ENCODE measurements at regions not wholly inside any gene's neighbourhood (a gene's known extent, or its start where the extent isn't known, plus 50 kb on each side); places are given as distances from the start of the nearest gene placed in this dataset.
"Not testable (repeated sequence)": the region's sequence is repeated elsewhere in the genome, so short reads cannot be mapped to it uniquely, and the experiment has no call there.

DNA sequence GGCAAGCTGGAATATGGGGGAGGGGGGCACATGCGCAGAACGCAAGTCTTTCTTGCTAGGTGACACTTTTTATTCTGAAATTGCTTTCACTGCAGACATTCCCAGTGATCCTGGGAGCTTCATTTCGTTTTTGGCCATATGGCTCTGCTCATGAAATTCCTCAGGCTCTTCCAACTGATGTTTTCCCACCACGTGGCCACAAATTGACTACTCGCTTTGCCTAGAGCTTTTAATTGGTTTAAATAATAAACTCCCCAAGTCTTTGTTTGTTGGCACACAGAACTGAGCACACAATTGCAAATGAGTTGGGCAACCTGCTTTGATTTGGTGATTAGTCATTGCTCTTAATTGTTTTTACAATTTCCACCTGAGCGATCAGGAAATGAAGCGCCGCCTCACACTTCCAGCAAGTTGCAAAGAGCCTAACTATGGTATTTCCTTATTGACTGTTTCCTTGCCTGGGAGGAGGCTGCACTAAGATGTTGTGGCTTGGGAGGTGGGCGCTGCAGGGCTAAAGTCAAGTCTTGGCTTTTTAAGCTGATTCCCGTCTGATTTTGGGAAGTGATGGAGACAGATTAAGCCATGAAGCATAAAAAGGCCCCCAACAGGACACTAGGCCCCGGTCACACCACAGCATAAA lies 282.5 kb downstream of the ZIC3 start:
- TF ChIP-seq, protein P1, sequence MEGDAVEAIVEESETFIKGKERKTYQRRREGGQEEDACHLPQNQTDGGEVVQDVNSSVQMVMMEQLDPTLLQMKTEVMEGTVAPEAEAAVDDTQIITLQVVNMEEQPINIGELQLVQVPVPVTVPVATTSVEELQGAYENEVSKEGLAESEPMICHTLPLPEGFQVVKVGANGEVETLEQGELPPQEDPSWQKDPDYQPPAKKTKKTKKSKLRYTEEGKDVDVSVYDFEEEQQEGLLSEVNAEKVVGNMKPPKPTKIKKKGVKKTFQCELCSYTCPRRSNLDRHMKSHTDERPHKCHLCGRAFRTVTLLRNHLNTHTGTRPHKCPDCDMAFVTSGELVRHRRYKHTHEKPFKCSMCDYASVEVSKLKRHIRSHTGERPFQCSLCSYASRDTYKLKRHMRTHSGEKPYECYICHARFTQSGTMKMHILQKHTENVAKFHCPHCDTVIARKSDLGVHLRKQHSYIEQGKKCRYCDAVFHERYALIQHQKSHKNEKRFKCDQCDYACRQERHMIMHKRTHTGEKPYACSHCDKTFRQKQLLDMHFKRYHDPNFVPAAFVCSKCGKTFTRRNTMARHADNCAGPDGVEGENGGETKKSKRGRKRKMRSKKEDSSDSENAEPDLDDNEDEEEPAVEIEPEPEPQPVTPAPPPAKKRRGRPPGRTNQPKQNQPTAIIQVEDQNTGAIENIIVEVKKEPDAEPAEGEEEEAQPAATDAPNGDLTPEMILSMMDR (IDR thresholded peaks at IDR 0.05; ENCODE audit: low read depth, low read length) = no peak
- no peaks in the 10 kb centered on the region for H3K9me3 ChIP-seq
- DNase-seq = no peak
- H3K36me3 ChIP-seq = no peaks in the 10 kb centered on the region
- H3K4me1 ChIP-seq = no peaks in the 10 kb centered on the region
- H3K4me3 ChIP-seq (ENCODE audit: low read depth, low read length) = no peak overlapping the region
- no peaks in the 10 kb centered on the region for H3K27me3 ChIP-seq

- TF ChIP-seq, protein P1 (IDR thresholded peaks at IDR 0.05; ENCODE audit: low read depth, low read length) = no peak
- H3K4me3 ChIP-seq (ENCODE audit: low read depth, low read length) = no peak overlapping the region
- DNase-seq = no peak
- no peaks in the 10 kb centered on the region for H3K4me1 ChIP-seq
- H3K9me3 ChIP-seq = no peaks in the 10 kb centered on the region
- no peaks in the 10 kb centered on the region for H3K36me3 ChIP-seq
- no peaks in the 10 kb centered on the region for H3K27me3 ChIP-seq
These were observed 286.6 kb downstream of the ZIC3 start for GRCh38 chrX:137852502-137852901.

- no peaks in the 10 kb centered on the region for H3K27me3 ChIP-seq
- H3K36me3 ChIP-seq = no peaks in the 10 kb centered on the region
- TF ChIP-seq, protein P1 (IDR thresholded peaks at IDR 0.05; ENCODE audit: low read depth, low read length) = no peak
- no peak for DNase-seq
- no peaks in the 10 kb centered on the region for H3K9me3 ChIP-seq
- H3K4me3 ChIP-seq (ENCODE audit: low read depth, low read length) = no peak overlapping the region
- no peaks in the 10 kb centered on the region for H3K4me1 ChIP-seq
These were observed 289.6 kb downstream of the ZIC3 start for GRCh38 chrX:137855490-137855889.

GRCh38 chrX:137858106-137858505 lies 292.2 kb downstream of the ZIC3 start:
- Histone ChIP-seq H3K27me3 (no peaks in the 10 kb centered on the region), H3K9me3 (no peaks in the 10 kb centered on the region), H3K36me3 (no peaks in the 10 kb centered on the region), H3K4me1 (no peaks in the 10 kb centered on the region), H3K4me3 (ENCODE audit: low read depth, low read length) (no peak overlapping the region)
- TF ChIP-seq, protein P1 (IDR thresholded peaks at IDR 0.05; ENCODE audit: low read depth, low read length) = no peak
- DNase-seq = no peak

GRCh38 chrX:137878401-137878800 lies 312.5 kb downstream of the ZIC3 start:
- H3K27me3 ChIP-seq = no peaks in the 10 kb centered on the region
- TF ChIP-seq, protein P1 (IDR thresholded peaks at IDR 0.05; ENCODE audit: low read depth, low read length) = no peak
- no peak for DNase-seq
- H3K9me3 ChIP-seq = no peaks in the 10 kb centered on the region
- no peaks in the 10 kb centered on the region for H3K4me1 ChIP-seq
- no peaks in the 10 kb centered on the region for H3K36me3 ChIP-seq
- H3K4me3 ChIP-seq (ENCODE audit: low read depth, low read length) = no peak overlapping the region

DNA sequence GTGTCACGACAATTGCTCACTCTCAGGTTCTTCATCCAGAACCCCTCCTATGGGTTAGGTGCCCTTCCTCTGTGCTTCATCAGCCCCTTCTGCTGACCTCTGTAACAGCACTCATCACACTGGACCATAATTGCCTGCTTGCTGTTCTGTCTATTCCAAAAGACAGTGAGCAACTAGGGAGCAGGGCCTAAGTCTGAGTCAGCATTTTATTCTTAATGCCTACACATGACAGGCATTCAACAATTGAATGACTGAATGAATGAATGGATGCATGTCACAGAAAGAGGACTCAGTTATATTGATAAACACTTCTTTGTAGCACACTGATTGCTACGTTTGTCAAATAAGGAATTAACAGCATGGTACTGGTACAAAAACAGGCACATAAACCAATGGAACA lies 317.0 kb downstream of the ZIC3 start:
- no peak for DNase-seq
- H3K4me3 ChIP-seq (ENCODE audit: low read depth, low read length) = no peak overlapping the region
- TF ChIP-seq, protein P1 (IDR thresholded peaks at IDR 0.05; ENCODE audit: low read depth, low read length) = no peak
- no peaks in the 10 kb centered on the region for H3K36me3 ChIP-seq
- H3K9me3 ChIP-seq = no peaks in the 10 kb centered on the region
- no peaks in the 10 kb centered on the region for H3K27me3 ChIP-seq
- no peaks in the 10 kb centered on the region for H3K4me1 ChIP-seq

GRCh38 chrX:137884813-137885212 lies 318.9 kb downstream of the ZIC3 start:
- H3K36me3 ChIP-seq; H3K4me1 ChIP-seq; H3K4me3 ChIP-seq (ENCODE audit: low read depth, low read length); DNase-seq; H3K27me3 ChIP-seq; H3K9me3 ChIP-seq: not testable (repeated sequence)
